NCI-H446 treated with DMSO at 0.1 percent for 48 hours (cell line): ENCODE measurements at regions not wholly inside any gene's neighbourhood (a gene's known extent, or its start where the extent isn't known, plus 50 kb on each side); places are given as distances from the start of the nearest gene placed in this dataset.

Source experiments
- DNase-seq: peaks from one replicate; lab custom pipeline; 2025; lab: John Stamatoyannopoulos, UW

DNA sequence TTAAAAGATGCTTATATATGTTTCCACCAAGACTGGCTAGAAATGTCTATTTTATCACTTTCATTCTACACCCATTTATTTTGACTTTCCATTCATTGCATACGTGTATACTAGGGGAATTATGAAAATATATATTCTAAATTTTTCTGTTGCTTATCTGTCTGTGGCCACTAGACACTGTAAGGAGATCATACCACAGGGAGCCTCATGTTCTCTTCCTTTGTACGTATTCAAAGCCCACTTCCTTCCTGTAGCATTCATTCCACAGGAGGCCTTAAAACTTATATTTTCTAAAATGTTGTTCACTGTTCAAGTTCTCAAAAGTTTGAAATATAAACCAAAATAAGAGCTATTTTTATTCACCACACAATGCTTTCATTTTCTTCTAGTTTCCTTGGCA is 1848.9 kb upstream of the TENM3 start:
- no peak for DNase-seq

- no peak for DNase-seq
Observed at GRCh38 chr4:180394730-180395129, 1848.5 kb upstream of the TENM3 start.

DNA sequence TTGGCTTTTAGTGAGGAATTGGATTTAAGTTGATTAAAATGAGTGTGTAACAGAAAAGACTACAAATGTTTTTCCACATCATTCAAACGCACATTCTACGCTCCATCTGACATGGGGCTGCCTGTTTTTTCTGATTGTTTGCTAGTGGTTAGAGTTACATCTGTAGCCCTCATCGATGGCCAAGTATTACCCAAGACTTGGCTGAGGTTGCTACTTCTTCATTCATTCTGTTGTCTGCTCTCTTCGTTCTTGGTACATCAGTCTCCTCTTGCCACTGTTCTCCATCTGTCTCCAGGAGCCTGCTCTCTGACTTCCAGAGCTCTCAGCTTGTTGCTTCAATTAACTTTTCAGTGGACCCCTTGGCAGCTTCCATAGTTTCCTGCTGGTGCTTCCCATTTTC is 1844.6 kb upstream of the TENM3 start:
- peak; percentile 14 for DNase-seq

GRCh38 chr4:180407275-180407885 is 1835.8 kb upstream of the TENM3 start:
- DNase-seq = no peak

DNA sequence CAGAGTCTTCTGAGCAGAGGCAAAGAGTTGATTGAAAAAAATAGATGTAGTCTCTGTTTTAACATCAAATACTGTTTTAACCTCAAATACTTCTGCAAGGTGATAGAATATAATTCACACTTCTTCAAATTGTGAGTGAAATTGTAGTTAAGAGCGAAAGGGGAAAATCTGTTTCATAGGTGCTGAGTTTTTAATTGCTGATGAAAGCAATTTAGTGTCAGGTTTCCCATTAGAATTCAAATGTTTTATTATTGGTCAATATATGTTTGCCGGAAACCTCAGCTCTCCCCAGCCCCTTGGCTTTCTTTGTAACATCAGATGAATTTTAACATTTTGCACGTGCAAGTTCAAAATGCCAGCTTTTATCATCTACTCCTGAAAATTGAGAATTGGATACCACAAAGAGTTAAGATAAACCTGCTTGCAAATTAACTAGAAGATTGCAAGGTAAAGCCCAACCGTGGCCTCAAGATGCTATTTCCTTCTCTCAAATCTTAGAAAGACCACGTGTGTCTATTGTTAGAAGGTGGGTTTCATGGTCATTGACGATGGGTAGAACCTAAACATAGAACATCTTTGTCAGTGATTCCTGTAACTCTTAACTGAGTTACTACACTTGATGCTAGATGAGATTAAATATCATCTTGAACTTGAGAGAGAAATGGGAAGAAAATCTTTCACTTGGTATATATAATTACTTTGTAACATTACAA is 1824.2 kb upstream of the TENM3 start:
- DNase-seq = no peak

DNA sequence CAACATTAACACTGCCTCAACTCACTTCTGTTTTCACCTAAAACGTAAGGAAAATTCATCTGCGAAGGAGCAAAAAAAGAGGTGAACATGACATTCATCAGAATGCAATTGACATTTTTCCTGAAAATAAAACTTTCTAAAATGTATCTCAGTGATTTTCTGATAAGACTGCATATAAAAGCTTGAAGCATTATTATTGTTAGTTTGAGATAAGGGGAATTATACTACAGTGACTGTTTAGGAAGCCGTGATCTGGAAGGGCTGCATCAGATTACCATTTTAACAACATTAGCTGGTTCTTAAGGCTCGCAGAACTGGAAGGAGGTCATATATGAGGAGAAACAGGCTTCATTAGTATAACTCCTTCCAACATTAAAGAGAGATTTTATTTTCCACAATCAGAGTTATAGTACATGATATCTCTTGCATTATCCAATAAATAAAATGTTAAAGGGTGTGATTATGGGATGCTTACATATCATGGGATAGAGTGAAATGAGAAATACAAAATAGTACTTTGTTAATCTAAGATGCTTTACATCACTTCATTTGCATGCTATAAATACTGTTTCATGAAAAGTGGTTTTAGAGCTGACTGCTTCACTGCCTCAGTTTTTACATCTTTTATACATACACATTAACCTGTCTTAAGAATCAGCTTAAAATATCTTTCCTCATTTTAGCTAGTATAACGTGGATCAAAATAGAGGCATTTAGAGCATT is 1820.1 kb upstream of the TENM3 start:
- DNase-seq = no peak

GRCh38 chr4:180423712-180424057 is 1819.5 kb upstream of the TENM3 start:
- no peak for DNase-seq

DNA sequence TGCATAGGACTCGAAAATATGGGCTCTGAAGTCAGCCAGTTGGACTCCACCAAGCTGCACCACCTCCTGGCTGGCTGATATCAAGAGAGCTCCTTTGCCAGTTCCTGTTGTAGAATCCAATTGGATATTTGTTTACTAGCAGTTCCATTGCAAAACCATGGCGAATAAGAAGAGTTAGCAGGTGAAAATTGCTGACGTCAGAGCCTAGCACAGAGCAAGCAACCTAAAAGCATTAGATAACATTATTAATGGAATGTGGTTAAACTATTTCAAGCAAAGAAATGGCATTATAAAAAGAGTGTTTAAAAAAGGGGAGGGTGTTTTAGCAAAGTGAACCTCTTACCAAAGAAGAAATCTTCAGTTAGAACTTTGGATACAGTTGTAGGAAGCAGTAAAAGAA is 1816.3 kb upstream of the TENM3 start:
- no peak for DNase-seq

- no peak for DNase-seq
Observed at GRCh38 chr4:180430283-180430682, 1812.9 kb upstream of the TENM3 start.

DNA sequence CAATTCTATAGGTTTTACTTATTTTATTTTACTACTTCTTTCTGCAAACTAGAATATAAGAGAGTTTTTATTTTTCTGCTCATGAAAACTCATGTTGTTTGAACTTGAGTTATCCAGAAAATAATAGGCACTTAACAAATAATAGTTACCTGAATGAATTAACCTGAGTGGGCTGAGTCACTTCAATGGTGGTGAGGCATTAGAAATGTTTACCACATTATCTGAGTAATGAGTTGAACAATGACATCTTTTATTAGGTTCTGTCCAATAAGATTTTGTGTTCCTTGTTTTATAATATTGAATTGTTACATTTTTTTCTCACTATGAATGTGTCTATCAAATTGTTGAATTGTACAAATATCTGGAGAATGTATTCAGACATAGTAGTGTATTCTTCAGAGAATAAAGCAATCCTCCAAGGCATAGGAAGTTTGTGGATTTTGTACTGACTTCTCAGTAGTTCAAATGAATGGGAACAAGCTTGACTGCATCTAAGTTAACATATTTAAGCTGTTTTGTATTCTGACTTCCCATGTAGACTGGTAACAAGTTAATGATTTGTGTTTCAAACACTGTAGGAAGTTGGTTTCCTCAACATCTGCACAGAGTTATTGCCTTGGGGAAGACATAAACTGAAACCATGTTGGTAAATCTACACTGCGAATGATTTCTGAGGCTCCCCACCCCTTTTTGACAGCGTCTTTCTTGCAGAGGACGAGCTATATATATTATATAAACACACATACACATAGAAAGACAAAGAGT is 1808.9 kb upstream of the TENM3 start:
- DNase-seq = no peak

- DNase-seq = no peak
Observed at GRCh38 chr4:180436361-180436760, 1806.8 kb upstream of the TENM3 start.

DNA sequence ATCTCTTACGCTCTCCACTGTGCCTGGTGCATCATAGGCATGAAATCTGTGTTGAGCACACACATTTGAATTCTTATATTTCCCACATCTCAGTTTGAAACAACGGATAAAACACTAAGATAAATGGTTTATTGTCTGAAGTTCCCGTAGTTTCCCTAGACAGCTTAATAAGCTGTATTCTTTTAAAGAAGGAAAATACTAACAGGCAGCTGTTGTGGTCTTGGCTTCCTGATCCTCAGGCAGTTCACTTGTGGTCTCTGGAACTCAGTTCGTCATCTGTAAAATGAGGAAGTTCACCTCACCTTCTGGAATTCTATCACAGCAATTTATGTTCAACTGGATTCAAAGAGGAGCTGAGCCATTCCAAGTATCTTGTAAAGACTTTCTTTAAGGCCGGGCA is 1805.6 kb upstream of the TENM3 start:
- no peak for DNase-seq

GRCh38 chr4:180448306-180448705 is 1794.9 kb upstream of the TENM3 start:
- DNase-seq = no peak

GRCh38 chr4:180449395-180449956 is 1793.7 kb upstream of the TENM3 start:
- DNase-seq = no peak

DNA sequence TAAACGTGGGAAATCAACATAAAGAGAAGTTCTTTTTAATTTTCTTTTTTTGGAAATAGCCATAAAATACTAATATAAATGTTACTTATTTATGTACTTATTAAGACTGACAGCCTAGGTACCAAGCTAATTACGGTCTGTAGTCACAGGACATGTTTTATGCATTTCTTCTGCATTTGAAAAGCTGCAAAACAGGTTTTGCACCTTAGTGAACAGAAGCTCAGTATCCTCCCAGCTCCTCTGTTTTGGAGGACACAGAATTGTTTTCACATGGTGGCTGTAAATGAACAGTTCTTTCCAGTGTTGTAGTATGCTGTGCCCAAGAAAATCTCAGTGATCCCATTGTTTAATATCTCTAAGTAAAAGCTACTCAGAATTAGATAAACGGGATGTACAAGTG is 1788.0 kb upstream of the TENM3 start:
- DNase-seq = no peak

GRCh38 chr4:180456928-180457327 is 1786.3 kb upstream of the TENM3 start:
- no peak for DNase-seq

DNA sequence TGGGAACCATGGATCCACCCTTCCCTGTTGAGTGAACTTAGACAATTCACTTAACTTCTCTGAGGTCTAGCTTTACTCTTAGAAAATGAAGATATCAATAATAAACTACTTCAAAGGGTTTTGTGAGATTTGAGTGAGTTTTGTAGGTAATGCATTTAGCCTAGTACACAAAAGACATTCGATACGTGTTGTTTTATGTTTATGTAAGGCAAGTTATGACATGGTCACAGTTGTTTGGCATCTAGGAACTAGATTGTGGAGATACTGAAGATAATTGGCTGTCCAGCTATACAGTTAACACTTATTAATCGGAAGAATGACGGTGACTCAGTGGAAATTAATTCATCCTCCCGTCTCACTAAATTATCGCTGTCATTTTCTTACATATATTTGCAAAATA is 1781.1 kb upstream of the TENM3 start:
- no peak for DNase-seq

- no peak for DNase-seq
Observed at GRCh38 chr4:180465364-180465763, 1777.8 kb upstream of the TENM3 start.

GRCh38 chr4:180483036-180483435 is 1760.2 kb upstream of the TENM3 start:
- no peak for DNase-seq

- no peak for DNase-seq
Observed at GRCh38 chr4:180485407-180485806, 1757.8 kb upstream of the TENM3 start.

DNA sequence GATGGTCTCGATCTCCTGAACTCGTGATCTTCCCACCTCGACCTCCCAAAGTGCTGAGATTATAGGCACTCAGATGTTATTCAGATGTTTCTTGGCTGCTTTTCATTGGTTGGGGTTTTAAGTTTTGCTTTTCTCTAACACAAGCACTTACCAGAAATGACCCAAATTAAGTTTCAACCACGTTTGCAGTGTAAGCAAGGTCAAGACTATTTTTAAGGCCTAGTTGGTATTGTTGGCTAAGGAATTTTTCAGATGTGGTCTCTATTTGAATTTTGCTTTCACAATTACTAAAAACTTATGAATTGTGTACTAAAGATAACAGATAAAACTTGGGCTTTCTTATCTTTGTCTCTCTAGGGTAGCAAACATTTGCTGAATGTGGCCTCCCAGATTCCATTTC is 1756.9 kb upstream of the TENM3 start:
- DNase-seq = no peak

- DNase-seq = no peak
Observed at GRCh38 chr4:180489787-180490186, 1753.4 kb upstream of the TENM3 start.
